GM19468 (cell line): ENCODE measurements at regions not wholly inside any gene's neighbourhood (a gene's known extent, or its start where the extent isn't known, plus 50 kb on each side); places are given as distances from the start of the nearest gene placed in this dataset.
A peak's percentile ranks its signal among the peaks of the same experiment; 100 is the strongest.
"Not testable (repeated sequence)": the region's sequence is repeated elsewhere in the genome, so short reads cannot be mapped to it uniquely, and the experiment has no call there.

ENCODE experiments used
- ATAC-seq: cut with Tn5 transposase; IDR thresholded peaks from one replicate; pipeline ENCODE4 v1.9.1; 2021; ENCODE audit warnings: mild to moderate bottlenecking, moderate library complexity, moderate number of reproducible peaks; ENCODE audit not compliant: unreplicated experiment; ENCODE audit errors: extremely low read depth

DNA sequence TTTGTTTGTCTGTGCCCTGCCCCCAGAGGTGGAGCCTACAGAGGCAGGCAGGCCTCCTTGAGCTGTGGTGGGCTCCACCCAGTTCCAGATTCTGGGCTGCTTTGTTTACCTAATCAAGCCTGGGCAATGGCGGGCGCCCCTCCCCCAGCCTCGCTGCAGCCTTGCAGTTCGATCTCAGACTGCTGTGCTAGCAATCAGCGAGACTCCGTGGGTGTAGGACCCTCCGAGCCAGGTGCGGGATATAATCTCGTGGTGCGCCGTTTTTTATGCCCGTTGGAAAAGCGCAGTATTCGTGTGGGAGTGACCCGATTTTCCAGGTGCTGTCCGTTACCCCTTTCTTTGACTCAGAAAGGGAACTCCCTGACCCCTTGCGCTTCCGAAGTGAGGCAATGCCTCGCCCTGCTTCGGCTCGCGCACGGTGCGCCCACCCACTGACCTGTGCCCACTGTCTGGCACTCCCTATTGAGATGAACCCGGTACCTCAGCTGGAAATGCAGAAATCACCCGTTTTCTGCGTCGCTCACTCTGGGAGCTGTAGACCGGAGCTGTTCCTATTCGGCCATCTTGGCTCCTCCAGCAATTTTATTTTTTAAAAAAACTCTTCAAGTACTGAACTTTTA is 958.5 kb upstream of the SEMA6A start:
- ATAC-seq = not testable (repeated sequence)

DNA sequence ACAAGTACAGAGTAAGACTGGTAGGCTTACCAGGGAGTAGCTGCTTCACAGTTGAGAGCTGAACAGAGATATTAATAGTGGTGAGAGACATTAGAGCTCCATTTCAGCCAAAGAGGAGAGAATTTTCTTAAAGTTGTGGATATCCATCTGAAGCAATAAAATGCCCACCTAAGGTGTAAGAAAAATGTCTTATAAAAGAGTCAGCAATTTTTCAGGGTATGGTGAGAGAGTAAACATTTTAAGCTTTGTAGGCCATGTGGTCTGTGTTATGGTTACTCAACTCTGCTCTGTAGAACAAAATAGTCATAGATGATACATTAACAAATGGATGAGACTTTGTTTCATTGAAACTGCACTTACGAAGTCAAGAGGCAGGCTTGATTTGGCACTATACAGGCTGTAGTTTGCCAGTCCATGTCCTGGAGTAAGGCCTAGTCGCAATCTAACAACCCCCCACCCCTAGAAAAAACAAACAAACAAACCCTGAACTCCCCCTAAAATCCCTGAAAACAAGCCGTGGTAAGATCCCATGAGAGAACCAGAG is 945.4 kb upstream of the SEMA6A start:
- ATAC-seq = no peak

DNA sequence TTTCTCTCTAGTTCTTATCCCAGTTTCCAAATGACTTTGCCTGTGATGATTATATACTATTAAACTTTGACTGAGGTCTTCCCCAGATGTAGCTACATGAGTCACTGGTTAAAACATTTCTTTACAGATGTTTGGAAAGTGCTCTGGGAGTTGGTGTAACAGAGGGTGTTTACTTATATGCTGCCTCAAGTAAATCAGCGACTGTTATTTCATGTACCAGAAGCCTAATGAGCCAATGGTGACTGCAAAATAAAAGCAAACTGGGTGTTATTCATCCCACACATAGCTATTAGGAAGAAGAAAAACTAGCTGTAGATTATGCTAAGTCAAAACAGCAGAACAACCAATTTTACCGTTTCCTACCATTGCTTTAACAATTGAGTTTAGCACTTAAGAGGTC is 929.7 kb upstream of the SEMA6A start:
- no peak for ATAC-seq

DNA sequence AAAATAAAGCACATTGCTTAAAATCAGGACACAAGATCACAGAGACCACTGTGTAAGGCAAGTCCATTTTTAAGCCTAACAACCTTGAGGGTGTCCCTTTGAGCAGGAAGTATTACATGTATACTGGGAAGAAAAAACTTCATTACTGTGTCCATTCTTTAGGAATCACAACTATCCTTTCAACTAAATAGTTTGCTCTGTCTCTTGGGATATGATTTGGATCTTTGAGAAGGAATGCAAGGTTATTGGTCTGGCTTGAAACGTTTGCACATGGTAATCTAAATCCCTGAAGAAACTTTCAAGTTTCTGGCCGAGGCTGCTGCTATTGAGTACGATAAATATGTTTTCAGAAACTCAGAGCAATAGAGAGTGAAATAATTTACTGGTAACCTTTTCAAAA is 923.0 kb upstream of the SEMA6A start:
- no peak for ATAC-seq

DNA sequence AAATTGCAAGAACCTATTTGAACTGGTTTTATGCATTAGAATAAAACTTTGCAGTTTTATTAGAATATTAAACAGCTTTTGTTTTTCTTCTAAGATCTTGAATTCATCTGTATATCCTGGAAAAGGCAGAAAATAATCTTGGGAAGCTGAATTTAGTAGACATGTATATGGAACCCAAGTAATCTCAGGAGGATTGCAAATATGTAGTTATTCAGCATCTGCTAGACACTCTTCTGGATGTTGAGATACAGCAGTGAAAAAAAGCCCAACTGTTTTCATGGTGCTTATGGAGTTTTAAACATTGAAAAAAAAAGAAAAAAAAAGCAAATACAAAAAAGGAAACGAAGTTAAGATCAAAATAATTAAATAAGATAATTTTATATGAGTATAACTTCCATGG is 922.2 kb upstream of the SEMA6A start:
- no peak for ATAC-seq

DNA sequence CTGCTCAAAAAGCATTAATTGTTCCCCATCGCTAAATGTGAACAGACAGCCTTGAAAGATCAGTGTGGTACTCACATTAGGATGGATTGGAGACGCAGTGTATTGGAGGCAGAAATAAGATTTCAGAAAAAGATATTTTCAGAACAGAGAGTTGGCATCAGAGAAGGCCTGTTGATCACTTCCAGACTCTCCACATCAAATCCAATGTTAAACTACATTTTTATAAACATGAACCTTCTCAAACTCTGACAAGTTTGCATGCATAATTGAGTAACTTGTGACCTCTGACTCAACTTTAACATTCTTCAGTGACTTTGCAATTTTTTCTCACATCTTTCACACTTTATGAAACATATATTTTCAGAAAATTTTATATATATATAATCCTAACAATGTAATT is 919.6 kb upstream of the SEMA6A start:
- ATAC-seq = no peak

DNA sequence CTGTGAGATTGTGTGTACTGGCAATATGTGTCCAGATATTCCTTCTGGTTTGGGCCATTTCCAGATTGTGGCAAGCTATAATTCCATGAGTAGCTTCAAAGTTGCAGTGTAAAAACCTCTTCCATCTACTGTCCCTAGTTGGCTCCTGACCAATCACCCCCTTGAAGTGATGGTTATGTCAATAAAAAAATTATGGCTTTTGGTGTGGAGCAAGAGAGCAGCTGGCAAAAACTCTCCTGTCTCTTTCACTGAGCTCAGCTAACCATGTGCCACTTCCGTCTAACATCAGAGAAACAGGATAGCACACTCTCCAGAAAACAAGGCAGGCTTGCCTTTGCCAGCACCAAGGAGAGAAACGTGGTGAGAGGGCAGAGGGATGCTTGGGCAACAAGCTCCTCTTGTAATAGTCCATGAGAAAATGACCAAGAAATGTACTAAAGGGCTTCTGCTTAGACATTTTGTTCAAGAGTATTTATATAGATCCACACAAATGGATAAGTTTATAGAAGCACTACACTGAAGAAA is 914.4 kb upstream of the SEMA6A start:
- ATAC-seq = no peak

DNA sequence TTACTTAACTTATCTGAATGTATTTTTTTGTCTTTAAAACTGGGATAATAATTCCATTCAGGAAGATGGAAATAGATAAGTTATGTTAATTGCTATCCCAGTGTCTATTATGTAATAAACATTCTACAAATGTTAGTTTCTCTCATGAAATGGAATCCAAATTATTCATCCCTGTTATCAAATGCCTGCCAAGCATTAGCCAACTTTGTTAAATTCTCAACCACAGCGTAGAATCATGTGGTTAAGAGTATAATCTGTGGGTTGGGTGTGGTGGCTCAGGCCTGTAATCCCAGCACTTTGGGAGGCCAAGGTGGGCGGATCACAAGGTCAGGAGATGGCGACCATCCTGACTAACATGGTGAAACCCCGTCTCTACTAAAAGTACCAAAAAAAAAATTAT is 912.9 kb upstream of the SEMA6A start:
- no peak for ATAC-seq

DNA sequence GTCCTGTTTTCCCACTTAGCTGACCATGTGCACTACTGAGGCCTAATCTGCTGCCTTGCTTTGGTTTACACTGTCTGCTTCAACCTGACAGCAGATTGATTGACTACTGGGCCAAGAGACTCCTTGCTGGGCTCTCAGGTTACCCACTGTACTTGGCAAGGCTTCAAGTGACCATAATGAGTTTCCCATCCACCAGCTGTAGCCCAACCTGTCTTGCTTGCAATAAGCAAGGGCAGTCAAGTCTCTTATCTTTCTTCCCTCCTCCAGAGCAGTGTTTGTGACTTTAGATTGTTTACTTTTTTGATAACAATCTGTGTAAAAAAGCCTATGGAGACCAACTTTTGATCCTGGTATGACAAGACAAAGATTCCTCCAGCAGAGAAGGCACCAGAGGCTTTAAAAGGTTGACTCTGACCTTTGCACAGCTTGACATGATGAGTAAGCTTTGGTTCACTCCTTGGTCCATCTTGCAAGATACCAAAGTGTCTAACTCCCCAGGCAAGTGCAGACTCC is 912.3 kb upstream of the SEMA6A start:
- no peak for ATAC-seq

DNA sequence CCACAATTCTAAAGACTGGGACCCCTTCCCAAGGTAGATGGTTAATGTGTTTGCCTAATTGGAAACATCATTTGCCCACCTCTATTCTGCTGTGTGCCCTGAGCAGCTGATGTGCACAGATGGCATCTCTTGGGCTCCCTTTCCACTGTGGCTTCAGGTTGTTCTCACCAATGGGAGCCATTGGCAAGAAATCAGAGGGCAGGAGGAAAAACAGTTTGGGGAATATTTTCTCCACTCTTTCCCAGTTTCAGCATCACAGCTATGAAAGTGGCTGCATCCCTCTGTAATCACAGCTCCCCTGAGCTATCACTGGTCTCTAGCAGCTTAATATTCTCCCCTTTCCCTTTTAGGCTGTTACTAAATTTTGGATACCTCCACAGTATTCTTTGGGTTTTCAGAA is 911.6 kb upstream of the SEMA6A start:
- no peak for ATAC-seq

DNA sequence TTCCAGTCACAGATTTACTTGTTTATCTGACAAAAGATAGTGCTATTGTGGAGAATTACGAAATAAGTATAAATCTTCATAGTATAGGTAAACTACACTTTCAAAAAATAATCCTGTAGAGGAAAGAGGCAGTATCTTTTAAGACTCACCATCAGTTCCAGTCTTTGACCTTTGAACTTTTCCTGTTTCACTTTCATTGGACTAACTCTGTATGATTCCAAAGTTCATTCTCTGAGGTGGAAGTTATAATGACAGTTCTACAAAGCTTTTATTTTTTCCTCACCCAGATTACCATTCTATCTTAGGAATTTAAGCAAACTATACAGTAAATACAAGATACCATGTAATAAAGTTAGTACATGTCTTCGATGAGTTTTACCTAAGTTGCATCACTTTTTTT is 901.3 kb upstream of the SEMA6A start:
- ATAC-seq = no peak

DNA sequence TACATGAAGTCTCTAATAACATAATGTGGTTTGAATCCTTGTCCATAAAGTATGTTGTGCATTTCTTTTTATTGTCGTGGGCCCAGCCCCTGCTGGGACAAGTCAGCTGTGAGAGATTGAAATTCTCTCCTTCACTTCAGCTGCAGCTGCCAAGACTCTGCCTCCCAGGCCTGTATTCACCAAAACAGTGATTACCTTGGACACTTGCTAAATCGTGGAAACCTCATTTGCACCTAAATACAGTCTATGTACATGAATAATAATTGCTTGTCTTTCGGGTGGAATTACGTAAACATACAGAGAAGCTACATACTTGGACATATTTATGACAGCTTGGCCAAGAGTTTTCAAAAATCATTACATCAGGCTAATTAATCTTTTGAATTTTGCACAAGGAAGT is 898.5 kb upstream of the SEMA6A start:
- ATAC-seq = no peak

DNA sequence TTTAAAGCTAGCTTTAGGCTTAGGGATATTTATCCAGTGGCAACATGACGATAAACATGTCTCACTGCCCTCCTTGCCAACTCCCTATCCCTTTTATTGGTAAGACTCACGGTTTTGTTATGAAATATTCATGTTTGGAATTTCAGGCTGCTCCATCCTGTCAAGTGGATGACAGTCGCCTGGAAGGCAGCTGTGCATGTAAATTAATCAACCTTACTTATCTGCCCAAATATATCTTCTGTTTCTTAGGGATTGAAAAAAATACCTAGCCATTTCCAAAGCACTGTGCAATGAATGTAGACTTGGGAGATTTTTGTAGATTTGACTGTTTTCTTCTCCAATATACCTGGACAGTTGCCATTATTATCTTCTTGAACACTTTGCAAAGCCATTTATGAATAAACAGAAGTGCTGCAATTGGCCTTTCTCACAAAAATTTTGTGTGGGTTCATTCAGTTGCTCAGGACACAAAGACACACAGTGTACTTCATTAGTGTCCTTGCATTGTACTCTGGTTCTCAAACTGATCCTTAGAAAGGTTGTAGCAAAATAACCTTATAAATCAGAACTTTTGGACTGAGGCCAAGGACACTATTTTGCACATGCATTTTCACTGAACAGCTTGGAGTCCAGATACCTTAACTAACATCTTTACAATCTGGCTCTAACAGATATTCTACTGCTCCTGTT is 889.4 kb upstream of the SEMA6A start:
- ATAC-seq = no peak

DNA sequence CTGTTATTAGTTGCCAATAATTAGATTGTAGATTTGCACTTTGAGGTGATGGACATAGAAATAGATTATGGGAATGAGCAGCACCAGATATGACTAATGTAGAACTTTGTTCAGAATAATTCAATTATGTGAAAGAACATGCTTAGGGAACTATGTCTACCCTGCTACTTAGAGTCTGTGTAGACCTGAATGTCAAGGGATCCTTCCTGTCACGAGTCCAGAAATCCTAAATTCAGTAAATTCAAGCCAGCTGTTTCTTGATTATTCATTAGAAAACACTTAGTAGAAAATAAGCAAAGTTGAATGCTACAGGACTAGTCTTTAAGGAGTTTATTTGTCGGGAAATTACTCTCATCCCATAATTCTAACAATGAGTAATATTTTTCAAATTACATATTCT is 887.3 kb upstream of the SEMA6A start:
- ATAC-seq = no peak

DNA sequence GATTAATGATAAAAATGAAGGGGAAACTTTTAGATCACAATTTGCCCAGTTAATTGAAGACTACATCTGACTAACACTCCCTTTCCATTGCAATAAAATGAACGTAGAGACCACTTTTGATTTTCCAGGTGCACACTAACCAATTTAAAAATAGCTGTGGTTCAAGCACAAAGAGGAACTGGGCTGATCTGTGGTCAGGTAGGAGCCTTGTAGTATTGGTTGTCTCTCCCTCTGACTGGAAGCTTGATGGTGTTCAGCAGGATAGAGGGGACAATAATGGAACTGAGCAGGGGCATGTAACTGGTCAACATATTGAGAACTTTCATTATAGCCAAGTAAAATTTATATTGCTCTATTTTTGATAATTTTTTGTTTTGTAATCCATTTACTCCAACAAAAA is 886.8 kb upstream of the SEMA6A start:
- ATAC-seq = no peak

DNA sequence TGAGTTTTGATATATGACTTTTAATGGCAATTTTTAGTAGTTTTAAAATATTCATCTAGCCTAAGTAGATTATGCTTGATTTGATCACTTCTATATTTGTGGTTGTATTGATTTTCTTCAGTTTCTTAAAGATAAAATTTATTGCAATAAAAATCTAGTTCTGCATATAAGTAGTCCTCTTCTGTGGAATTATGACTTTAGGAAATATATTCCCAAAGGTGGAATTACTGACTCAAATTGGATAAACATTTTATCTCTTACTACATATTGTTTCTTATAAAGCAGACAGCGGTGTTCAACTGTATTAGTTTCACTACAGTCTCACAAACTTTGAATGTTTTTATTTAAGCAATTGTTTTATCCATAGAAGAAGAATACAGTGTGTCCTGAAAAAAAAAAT is 883.0 kb upstream of the SEMA6A start:
- ATAC-seq = no peak

DNA sequence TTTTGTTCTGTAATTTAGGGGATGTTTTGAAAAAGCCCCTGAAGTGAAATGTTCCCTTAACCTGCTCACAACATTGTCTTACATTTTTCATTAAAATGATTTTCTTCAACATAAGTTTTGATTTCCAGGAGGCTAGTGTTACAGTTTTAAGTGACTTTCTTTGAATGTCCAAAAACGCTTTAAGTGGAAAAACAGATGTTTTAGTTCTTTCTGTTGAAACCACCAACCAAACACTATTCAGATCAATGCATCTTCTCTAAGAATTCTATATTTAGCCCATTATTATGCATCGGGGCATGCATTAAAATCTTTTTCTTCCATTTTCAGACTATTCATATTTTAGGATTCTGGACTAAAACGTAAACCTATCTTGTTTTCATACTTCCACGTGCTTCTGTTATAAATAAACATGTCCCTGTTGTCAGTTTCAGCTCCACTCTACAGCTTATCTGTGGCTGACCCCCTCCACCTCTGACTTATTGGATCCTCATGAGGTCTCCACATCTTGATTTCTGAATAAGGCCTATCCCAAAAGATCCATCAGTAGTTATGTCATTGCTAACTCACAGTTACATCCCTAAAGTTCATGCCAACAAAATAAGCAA is 882.3 kb upstream of the SEMA6A start:
- no peak for ATAC-seq

DNA sequence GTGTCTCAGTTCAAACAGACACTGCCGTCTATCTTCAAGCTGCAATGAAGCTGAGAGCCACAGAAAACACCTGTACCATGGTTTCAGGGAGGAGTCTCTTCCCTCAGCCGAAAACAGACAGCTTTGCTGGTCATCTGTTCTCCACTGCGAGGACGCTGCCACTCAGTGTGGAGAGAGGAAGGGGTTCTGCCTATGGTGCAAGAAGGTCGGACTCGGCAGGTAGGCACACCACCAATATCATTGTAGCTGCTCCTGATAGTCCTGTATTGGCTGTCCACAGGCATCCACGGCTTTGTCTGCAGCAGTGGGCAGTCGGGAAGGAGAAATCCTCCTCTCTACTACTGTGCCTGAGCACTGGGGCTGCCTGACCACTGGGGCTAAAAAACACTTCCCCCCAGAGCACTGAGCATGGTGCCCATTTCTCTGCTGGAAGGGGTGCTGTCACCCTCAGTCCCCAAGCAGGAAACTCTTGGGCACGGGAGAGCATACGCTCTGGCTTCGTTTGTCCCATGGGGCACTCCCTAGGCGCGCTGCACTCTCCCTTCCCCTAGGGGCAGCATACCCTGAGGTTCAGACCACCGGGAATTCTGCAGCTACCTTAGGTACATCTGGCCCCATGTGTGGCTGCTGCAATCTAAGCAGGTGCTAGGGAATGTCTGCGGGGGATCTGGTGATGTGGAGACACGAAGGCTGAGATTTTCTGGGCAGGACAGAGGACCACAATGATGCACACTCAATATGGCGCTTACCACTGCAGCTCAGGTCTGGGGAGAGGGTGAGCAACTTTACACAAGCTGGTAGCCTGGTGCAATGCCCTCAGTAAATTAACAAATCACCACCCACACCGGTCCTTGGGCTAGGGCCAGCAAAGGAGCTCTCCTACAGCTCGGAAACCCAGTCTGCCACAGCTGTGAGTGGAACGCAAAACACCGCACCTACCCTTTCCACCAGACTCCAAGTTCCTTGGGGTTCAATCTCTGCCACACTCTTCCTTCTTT is 880.9 kb upstream of the SEMA6A start:
- no peak for ATAC-seq

DNA sequence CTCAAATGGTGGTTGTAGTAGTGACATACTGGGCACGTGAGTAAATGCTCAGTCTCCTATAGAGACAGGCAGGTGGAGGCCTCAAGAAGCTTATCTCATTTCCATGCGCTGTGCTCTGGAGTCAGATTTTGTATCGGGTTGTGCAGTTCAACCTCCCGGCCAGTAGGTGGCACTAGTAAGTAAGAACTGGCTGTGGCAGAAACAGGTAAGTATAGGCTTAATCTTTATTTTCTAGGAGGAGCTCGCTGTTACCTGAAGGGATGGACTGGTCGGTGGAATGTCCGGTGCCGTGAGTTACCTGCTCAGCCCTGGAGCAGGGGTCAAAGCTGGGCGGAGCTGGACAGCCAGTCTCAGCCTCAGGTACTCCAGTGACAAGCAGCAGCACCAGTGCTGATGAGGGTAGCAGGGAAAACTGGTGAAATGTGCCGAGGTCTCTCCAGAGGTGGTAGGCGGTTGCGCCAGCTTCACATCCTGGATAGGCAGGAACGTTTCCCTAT is 880.1 kb upstream of the SEMA6A start:
- peak; percentile 78 for ATAC-seq

DNA sequence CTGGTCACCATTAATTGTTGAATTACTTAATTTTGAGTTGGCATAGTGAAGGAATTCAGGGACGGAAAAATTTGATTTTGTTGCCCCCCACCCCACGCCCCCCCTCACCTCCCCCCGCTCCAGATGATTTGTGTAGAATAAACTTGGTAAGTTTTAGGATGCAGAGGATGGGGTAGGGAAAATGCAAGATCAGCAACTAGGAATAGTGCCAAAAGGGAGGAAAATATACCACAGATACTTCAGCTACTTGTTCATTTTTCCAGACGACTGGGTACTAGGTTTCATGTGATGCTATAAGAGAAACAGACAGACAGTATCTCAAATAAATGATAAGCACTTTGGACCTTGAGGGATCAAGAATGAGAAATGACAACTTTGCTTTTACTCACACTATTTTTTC is 862.2 kb upstream of the SEMA6A start:
- ATAC-seq = no peak
